ENCODE measurements at regions not wholly inside any gene's neighbourhood (a gene's known extent, or its start where the extent isn't known, plus 50 kb on each side); places are given as distances from the start of the nearest gene placed in this dataset.

DNA sequence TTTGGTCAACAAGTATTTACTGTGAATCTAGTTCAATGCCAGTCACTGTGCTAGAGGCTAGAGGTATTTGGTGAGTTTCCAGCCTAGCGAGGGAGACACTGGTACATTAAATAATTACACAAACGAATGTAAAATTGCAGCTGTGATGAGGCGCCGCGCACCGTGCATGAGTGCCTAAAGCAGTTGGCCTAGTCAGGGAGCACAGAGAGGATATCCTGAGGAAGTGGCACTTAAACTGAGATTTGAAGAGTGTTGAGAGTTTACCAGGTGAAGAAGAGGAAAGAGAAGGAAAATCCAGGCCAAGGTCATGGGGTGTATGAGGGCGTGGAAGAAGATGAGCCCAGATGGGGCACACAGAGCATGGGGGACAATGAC lies 157.6 kb upstream of the NDUFV2 start:
- no peak for DNase-seq (ENCODE audit: low spot score)

DNA sequence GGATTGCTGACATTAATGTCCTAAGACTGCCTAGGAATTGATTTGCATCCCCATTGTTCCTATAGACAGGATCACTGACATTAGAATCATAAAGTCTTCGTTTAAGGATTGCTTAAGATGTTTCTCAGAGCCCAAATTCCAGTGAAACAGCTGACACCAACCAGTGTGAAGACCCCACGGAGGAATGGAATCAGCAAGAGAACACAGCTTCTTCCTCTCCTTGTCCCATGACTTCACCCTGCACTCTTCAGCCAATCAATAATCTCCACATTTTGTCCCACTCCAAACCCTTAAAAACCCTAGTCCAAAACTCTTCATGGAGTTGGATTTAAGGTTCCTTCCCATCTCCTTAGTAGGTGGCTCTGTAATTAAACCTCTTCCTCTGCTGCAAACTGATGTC lies 157.0 kb upstream of the NDUFV2 start:
- DNase-seq (ENCODE audit: low spot score) = no peak

DNA sequence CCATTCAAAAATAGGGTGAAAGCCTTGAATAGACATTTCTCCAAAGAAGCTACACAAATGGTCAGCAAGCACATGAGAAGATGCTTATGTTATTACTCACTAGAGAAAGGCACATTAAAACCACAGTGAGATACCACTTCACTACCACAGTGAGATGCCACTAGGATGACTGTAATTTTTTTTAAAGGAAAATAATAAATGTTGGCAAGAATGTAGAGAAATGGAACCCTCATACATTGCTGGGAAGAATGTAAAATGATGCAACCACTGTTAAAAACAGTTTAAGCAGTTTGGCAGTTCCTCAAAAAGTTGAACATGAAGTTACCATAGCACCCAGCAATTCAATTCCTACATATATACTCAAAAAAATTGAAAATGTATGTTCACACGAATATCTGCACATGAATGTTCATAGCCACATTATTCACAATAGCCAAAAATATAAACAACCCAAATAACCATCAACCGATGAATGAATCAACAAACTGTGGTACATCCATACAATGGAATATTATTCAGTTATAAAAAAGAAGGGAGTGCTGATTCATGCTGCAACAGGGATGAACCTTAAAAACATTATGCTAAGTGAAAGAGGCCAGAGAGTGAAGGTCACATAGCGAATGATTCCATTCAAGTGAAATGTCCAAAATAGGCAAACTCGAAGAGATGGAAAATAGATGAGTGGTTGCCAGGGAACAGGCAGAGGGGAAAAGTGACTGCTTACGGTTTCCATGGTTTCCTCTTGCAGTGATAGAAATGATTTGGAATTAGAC lies 156.2 kb upstream of the NDUFV2 start:
- no peak for DNase-seq (ENCODE audit: low spot score)

DNA sequence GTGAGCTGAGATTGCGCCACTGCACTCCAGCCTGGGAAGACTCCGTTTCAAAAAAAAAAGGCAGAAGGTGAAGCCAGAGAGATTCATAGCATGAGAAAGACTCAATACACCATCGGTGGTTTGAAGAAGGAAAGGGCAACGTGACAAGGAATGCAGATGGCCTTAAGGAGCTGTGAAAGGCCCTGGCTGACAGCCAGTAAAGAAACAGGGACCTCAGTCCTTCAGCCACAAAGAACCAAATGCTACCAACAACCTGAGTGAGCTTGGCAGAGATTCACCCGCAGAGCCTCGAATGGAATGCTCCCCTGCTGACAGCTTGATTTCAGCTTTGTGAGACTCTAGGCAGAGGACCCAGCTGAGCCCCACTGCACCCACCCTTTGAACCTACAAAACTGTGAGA lies 154.9 kb upstream of the NDUFV2 start:
- DNase-seq (ENCODE audit: low spot score) = no peak

DNA sequence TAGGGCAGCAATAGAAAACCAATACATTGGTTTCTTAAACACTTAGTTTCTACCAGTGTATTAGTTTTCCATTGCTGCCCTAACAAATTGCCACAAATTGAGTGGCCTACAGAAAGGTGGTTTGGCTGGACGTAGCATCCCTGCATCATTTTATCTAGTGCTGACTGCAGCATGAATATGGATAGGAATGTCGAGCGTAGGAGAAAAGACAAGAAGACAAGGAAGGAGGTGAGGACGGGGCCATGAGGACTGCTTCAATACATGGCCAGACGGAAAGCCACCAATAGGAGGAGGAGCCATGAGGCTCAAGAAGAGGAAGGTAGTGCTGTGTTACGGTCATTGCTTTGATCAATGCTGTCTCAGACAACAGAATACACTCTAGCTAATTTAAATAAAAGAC lies 154.5 kb upstream of the NDUFV2 start:
- no peak for DNase-seq (ENCODE audit: low spot score)

DNA sequence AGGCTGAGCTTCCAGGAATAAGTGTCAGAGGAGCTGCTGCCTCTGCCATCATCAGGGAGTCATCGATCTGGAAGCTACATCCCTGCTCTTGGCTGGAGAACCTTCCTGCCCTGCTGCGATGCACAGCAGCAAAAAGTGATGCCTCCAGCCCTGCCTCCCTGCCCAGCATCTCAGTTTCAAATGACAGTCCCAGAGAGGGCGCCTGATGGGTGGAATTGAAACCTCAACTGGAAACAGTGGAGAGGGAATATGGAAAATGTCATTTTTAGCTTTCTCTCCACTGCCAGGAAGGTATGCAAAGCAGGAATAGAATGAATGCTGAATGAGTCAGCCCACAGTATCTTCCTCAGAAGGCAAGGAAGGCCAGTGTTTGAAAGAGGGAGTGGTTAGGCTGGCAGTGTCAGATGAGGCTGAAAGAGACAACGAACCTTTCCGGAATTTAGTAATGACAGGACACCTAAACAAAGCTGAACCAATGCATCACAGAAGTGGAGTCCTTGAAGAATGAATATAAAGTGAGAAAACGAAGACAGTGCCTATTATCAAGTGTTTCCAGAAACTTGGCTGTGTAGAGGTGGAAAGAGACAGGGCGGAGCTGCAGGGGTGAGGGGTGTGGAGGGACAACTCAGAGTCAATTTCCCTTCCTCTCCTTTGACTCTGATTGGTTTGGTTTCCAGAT lies 153.9 kb upstream of the NDUFV2 start:
- no peak for DNase-seq (ENCODE audit: low spot score)

DNA sequence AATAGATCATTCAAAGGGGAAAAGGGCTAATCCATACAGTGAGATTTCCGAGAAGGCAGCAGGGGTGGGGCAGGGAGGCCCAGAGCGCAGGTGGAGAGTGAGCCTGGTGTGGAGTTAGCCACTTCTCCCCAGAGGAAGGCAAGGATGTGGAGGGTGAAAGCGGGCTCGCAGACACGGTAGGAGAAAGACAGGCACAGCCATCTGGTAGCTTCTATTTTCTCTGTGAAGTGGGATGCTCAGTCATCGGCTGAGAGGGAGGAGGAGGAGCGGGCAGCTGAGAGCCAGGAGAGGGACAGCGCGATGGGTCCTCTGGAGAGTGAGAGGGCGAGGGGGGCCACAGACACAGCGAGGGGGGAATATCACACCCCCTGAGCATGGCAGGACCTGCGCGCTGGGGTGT lies 153.3 kb upstream of the NDUFV2 start:
- no peak for DNase-seq (ENCODE audit: low spot score)

DNA sequence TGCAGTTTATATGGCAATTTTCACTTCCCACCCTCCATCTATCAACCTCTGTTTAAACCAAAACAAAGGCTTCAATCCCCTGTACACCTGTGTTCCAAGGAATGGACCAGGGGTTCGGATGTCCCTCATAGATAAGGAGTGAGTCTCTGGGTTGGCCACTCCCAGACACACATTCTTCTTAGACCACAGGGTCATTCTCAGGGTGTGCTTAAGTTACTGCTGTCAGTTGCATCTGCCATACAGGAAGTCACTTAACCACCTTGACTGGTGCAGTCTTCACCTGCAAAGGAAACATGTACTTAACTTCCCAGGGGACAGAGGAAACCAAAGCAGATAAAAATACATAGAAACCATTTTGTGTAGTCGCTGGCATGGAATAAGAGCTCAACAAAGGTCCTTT lies 151.0 kb upstream of the NDUFV2 start:
- no peak for DNase-seq (ENCODE audit: low spot score)

DNA sequence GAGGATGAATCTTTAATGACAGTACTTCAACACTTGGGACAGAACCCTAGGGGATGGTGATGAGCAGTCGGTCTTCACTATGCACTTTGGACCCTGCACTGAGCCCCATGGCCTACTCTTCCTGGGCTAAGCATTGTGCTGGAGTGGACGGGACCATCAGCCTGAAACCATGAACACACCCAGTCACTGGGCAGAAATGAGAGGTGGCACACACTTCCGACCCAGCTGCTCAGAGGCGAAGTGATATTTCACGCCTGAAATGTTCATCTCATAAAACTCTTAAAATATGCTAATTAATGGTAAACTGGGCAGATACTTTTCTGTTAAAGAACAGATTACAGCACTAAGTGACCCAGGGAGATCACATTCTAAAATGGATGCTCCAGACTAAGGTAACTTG lies 150.3 kb upstream of the NDUFV2 start:
- DNase-seq (ENCODE audit: low spot score) = no peak

DNA sequence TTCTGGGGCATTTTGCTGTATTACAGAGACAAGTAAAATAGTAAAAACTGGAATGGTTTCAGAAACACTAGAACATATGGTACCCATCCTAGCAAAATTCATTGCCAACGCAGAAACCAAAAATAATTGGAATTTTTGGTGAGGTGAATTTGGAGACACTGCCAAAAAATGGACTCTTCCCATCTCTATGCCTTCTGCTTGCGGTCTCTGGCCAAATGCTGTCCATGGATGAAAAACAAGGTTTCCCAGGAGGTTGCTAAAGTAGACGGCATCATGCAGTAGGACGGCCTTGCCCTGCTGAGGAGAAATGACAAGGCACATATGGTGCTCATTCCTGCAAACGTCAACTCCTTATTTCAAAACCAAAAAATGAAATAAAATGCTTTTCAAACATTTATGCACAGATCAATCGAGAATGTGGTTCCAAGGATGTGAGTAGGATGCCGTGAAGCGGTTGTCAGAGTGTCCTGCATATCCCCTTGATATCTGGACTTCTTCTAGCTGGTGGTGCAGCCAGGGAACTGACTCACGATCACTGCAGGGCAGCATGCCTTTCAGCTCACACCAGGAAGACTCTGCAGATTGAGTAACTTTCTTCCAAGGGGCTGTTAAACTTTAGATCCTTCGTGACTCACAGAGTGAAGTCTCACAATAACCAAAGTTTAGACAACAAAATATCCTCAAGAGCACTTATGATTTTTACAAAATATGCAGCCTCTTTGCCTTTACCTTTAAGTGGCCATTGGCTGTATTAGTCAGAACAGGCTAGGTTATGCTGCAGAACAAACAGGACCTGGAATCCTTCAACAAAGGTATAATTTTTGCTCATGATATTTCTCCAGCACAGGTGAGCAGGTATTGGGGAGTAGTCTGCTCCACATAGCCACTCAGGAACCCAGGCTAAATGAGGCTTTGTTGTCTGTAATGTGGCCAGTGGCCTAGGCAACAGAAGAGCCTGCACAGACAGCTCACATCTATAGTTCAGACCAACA lies 149.4 kb upstream of the NDUFV2 start:
- no peak for DNase-seq (ENCODE audit: low spot score)

DNA sequence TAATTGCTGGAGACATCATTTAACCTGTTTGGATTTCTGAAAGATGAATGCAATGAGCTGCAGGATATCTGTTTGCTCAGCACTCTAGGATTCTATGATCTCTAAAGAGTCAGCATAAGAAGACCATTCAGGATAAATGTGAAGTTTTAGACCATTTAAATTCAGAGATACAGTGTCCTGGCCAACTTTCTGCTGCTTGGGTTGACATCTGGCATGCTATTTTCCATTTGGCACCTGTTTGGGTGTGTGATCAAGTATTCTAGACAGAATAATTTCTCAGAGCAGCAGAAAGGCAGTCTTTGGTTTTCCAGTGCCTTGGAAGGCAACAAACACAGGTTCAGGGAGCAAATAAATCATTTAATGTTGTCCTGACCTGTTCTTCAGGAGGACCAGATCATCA lies 144.8 kb upstream of the NDUFV2 start:
- no peak for DNase-seq (ENCODE audit: low spot score)

DNA sequence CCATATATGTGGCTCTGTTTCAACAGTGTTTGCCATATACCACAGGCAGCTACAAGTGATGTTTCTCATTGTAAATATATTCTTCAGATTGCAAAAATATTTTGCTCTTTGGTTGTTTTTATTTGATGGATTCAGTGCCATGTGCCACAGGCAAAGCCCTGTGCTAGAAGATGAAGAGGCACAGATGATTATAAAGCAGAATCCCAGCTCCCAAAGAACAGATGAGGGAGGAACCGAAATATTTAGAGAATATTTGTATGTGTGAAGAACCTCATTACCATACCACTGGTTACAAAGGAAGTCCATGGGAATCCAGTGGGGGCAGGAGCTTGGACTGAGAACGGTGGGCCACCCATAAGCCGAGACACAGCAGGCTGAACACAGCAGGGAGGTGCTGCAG lies 143.8 kb upstream of the NDUFV2 start:
- no peak for DNase-seq (ENCODE audit: low spot score)

DNA sequence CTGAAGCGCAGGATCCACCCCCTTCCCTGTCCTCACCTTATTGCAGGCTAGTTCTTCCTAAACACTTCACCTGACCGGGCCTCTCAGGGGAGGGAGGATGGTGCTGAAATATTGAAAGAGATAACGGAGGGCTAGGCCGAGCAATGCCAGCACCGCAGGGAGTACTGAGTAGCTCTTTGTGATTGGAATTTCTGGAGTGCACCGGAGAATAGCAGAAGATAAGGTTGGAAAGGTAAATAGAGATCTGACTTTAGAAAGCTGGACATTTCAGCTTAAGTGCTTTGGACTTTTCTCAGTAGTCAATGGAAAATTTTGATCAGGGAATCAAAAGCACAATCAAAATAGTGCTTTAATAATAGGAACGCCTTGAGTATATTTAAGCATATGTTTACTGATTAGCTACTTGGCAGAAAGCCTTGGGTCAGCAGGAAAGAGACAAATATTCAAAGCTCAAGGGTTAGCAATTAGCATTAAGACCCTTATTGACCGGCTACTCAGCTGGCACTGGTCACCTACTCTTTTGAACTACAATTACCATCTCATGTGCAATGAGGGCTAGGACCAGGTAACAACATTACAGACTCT lies 142.9 kb upstream of the NDUFV2 start:
- DNase-seq (ENCODE audit: low spot score) = no peak

DNA sequence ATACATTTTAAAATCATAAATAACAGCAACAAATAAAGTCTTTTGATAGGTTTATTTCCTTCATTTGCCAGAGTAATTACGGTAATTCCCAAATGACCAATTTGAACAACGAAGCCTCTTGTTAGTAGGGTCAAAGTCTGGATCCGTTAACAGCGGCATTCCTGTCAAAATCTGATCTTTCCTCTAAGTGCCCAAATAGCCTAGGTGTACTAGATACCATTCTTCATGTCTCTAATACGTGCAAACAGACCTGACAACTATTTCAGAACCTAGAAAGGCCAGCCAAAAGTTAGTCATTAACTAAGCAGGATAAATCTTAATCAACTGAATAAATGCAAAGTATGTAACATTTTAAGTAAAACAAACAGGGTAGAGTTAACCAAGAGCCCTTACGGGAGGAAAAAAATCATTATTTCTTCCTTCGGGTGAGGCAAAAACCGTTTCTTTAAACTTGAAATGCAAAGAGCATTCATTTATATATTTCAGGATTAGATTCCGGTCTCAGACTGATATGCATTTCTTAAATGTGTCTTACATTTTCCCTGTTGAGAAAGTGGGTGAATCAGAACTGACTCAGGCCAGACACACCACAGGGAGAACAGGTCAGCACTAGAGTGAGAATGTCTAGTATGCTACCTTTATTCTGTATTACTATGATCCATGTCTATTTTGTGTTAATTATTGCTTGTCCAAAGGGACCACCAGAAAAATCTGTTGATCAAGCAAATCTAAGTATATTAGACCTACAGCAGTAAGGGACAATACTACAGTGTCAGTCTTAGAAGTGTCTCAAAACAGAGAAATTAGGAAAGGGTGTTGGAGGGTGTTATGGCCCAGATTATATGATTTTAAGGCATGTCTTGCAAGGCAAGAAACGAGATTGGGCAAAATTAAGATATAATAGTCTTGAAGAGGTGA lies 141.5 kb upstream of the NDUFV2 start:
- DNase-seq (ENCODE audit: low spot score) = no peak

DNA sequence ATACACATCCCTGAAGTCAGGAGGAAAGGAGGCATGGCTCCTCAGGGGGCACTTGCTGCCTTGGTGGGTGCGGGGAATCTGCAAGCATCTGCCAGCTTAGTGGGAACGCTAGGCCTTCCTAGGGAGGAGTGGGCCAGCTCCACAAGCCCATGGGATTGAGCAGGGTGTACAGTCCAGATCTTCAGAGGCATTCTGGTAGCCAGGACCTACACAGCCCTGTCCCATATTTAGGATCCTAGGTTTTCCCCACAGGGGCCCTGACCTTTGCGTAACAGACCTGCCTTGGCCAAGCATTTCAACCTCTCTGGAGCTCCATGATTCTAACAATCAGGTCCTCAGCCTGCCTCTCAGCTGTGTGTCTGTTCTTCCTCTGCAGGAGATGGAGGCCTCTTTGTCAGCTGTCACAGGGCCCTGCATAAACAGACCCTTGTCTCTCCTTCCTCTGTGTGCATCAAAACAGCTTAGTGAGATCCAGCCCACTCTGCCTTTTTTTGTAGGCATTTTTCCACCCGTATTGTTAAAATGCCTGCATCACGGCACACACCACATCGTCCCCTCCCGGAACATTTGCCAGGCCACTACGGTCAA lies 140.2 kb upstream of the NDUFV2 start:
- no peak for DNase-seq (ENCODE audit: low spot score)

DNA sequence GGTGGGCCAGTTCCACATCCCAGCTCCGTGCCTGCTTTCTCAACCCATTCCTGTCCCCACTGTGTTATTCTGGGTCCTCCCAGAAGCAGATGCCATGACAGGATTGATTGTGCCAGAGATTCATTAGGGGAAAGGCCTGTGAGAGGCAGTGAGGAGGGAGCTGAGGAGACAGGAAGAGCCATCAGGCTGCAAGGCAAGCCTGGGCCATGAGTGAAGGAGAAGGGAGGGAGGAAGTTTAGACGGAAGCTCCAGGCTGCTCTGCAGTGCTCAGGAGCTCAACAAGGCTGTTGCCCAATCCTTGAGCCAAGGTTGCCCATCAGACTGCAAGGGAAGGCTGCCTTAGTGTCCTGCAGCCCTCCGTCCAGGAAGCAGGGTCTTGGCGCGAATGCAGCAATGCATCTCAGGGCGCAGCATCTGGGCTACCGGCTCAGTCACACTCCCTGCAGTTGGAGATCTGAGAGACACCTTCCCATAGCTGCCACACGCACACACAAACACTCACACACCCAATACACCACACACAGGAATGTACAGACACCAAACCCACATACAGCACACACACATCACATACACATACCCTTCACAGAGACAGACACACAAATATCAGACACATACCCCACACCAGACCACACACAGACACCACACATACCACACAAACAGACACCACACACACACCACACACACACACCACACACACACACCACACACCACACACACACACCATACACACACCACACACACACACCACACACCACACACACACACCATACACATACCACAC lies 139.5 kb upstream of the NDUFV2 start:
- DNase-seq (ENCODE audit: low spot score) = no peak

DNA sequence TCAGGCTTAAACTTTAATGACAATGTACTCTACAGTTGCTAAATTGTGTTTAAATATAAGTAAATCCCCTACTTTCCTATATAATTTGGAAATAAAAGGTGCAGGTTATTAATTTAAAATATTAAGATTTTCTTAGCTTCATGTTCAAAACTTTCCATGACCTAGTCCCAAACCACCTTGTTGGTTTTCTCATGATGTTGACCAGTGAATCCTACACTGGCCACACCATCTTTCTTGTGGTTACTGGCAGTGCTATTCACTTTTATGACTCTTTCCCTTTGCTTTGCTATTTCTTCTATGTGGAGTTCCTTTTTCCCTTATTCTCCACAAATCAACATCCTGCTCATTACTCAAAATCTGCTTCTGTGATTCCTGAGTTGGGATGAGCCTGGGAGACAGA lies 138.6 kb upstream of the NDUFV2 start:
- DNase-seq (ENCODE audit: low spot score) = no peak

DNA sequence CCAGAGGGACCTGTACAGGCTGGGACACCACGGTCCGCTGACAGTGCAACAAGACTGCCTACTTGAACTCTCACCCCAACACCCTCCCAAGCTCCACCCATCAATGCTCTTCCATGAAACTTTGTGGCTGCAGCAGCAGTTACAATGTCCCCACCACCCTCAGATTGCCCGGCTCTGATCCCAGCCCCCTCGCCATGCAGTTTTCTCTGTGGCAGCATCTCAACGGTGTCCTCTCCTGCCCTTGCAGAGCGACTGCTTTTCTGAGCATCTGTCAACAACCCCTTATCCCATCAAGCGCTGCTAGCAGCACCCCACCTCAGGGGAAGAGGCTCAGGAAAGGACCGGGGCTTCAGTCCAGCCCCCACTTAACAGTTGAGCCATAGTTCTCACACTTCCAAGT lies 137.1 kb upstream of the NDUFV2 start:
- no peak for DNase-seq (ENCODE audit: low spot score)

DNA sequence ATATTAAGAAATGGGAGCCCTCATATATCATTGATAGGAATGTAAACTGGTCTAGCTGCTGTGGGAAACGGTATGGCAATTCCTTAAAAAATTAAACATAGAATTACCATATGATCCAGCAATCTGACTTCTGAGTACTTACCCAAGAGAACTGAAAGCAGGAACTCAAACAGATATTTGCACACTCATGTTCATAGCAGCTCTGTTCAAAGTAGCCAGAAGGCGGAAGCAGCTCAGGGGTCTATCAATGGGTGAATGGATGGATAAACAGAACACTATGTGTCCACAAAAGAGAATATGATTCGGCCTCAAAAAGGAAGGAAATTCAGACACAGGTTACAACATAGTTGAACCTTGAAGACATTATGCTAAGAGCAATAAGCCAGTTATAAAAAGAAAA lies 135.7 kb upstream of the NDUFV2 start:
- no peak for DNase-seq (ENCODE audit: low spot score)

DNA sequence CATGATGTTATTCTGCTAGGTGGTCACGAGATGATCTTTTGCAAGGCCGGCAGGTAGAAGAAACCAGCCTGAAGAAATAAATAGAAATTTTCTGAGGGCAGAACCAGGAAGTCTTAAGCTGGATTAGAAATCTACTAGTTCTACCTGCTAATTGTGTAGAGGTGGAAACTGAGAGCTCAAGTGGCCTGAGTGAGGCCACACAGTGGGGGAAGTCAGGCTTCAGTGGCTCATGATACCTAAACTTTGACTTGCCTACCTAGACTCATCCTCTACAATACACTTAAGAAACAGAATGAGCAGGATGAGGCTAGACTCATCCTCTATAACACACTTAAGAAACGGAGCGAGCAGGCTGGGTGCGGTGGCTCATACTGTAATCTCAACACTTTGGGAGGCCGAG lies 134.9 kb upstream of the NDUFV2 start:
- no peak for DNase-seq (ENCODE audit: low spot score)

Data from ecto neural progenitor cell (in vitro differentiated cells).